KG1 (cell line): ENCODE measurements at regions not wholly inside any gene's neighbourhood (a gene's known extent, or its start where the extent isn't known, plus 50 kb on each side); places are given as distances from the start of the nearest gene placed in this dataset.
"Not testable (repeated sequence)": the region's sequence is repeated elsewhere in the genome, so short reads cannot be mapped to it uniquely, and the experiment has no call there.

ENCODE experiments used
- DNase-seq: peaks from one replicate; lab custom pipeline; 2025; lab: John Stamatoyannopoulos, UW

DNA sequence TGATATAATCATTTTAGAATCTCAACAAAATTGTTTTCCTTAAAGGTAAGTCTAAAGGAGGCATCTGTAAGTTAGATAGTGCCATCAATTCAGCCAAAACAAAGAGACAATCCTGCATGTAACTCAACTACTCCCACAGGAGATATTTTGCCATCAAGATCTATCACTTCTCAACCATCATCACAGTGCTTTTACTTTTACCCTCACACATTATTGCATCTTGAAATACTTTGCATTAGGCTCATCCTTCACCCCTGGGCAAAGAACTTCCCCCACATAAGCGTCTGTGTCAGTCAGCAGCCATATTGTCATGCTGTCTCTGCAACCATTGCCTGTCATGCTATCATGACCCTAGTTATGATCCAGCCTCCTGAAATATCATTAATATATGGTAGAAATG lies 54.9 kb upstream of the NLGN1 start:
- no peak for DNase-seq

DNA sequence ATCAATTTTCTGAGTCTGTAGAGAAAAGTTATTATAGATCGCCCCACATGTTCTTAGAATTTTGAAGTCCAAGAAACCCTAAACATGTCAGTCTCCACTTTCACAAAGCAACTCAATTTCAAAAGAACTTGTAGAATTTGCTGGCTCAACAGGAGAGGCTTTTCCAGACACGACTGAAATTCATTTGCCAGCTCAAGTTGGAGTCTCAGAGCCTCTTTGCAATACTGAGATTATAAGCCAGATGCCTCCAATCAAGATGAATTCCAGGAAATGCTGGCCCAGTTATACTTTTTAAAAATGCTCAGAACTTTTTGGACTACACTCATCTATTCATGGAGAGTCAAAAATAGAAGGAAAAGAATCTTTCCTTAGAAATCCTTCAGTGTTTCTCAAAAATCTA lies 56.9 kb upstream of the NLGN1 start:
- DNase-seq: no peak

DNA sequence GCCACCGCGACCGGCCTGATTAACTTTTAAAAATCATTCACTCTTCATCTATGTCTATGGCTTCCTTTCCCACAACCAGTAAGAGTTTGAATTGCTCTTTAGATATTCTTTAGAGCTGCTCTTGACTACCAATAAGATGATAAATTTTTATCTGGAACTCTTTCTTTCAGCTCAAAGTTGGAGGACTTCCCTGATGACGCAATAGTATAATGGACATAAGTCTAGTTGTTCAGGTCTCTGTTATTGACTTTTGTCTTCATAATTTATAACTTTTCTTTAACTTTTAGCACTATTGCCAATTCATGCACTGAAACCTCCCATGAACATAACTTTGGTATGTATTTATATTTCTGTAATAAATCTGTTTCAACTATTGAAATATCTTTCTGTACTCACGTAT lies 61.3 kb upstream of the NLGN1 start:
- DNase-seq: no peak

DNA sequence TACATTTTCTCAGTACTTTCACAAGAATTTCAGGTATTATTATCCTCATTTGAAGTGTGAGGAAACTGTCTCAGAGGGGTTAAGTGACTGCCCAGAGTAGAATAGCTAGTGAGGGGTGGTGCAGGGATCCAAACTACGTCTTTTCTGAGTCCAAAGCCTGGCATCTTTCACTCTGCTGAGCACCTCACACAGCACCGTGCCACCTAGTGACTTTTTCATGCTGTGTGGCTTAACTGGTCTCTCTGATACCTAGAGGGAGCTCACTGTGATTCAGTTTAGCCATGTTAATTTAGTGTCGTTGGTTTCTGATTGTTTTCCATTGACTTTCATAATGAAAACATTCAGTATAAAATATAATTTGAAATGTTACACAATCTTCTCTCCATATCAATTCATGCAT lies 91.4 kb upstream of the NLGN1 start:
- no peak for DNase-seq

DNA sequence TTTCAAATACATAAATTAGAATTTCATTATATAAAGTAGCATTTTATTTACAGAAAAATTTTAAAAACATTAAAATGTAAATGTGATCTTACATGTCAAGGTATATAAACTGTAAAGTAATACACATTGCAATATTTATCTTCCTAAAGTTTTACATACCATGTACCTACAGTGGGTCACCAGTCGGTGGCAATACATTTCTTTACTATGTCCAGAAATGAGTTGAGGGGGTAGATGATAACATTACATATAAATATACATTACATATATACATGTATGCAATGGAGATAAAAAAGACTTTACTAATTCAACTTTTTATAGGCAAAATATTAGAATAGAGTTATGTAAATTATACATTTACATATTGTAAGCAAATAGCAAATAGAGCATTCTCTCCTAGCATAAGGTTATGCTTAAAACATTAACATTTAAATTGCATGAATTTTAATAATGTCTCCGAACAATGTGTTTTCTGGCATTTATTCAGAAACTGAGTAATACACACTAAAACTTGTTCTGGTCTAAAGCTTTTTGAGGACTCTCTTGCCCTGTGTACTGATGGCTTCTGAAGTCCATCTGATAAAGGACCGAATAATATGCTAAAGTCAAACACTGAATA lies 93.3 kb upstream of the NLGN1 start:
- no peak for DNase-seq

DNA sequence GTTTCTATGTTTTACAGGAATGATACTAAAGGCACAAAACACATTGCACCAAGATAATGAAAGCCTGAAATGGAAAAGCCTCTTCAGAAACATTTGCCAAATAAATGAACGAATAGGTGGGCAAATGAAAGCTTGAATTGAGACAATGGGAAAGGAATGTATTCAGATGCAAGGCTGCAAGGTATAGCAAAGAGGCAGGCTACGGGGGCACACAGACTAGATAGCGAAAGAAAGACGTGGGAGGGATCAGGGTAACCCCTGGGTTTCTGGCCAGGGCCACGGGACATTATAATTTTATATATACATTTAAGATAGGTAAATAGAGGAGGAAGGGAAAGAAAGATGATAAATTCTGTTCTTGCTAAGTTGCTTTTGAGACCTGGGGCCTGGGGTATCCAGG lies 95.9 kb upstream of the NLGN1 start:
- no peak for DNase-seq

DNA sequence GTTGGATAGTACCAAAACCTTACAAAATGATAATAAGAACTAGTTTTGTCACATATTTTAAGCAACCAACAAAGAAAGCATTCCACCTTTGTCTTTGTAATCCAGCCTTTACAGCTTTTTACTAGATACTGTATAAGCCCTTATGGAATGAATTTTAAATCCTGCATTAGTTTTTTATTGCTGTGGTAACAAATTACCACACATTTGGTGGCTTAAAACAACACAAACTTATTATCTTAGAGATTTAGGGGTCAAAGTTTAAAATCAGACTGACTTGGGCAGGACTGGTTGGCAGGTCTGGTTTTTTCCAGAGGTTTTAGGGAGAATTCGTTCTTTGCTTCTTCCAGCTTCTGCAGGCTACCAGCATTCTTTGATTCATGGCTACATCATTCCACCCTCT lies 108.5 kb upstream of the NLGN1 start:
- no peak for DNase-seq

DNA sequence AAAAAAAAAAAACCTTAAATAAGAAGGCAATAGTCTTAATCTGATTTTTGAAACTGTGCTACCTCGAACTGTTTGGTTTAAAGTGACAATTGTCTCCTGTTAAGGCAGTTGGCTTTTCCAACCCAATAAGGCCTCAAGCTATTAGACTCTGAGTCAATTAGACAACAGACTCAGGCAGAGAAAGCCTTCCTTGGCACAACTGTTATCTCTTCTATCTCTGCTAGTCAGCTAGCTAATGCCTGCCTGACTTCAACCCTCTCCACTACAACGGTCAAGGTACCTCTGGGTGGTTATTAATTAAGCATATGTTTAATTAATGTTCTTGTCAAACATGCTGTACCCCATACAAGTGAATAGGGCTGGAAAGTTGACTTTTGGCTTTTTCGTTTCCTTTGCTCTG lies 110.2 kb upstream of the NLGN1 start:
- DNase-seq: no peak

DNA sequence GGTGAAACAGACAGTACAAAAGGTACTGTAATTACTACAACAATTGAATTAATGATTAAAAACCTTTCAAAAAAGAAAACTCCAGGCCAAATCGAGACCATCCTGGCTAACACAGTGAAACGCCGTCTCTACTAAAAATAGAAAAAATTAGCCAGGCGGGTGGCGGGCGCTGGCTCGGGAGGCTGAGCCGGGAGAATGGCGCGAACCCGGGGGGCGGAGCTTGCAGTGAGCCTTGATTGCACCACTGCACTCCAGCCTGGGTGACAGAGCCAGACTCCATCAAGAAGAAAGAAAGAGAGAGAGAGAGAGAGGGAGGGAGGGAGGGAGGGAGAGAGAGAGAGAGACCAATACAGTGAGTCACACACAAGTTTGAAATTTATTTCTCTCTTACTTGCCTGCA lies 111.0 kb upstream of the NLGN1 start:
- not testable (repeated sequence) for DNase-seq

DNA sequence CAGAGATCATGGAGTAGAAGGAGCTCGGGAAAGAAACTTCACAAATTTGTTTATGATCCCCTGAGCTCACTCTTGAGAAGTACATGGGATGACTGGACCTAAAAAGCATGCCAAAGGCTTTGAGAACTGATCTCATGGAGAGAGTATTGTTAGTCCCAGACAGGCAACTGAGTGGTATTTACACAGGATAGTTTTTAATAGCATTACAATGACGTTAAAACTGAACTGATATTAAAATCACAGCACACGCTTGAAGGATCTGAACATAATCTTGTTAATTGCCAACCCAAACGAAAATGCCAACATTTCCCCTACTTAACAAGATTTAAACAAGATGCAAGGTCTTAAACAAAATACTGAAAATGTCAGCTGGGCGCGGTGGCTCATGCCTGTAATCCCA lies 113.2 kb upstream of the NLGN1 start:
- no peak for DNase-seq

DNA sequence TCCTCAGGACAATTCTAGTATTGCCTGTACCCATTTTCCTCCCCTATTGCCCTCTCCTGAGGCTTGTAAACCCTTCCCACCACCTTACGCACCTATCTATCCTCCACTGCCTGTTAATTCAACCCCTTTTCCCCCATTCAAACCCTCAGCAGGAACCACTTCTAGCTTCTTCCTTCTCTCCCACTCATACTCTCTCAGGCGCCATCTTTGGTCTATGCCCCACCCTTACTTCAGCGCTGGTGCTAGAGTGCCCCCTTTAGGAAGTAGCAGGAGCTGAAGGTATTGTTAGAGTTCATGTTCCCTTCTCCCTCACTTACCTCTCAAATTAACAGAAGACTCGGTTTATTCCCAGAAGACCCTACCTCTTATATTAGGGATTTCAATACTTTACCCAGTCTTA lies 121.8 kb upstream of the NLGN1 start:
- DNase-seq: no peak

DNA sequence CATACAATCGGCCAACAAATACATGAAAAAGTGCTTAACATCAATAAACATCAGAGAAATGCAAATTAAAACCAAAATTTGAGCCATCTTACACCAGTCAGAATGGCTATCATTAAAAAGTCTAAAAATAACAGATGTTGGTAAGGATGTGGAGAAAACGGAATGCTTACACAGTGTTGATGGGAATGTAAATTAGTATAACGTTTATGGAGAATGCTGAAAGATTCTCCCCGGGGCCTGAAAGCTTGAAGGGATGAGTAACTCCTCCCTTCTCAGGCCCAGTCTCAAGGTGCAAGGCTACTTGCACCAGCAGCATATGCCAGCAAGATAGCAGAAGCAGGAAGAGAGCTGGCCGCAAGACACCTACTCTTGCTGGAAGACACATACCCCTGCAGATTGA lies 123.7 kb upstream of the NLGN1 start:
- no peak for DNase-seq

DNA sequence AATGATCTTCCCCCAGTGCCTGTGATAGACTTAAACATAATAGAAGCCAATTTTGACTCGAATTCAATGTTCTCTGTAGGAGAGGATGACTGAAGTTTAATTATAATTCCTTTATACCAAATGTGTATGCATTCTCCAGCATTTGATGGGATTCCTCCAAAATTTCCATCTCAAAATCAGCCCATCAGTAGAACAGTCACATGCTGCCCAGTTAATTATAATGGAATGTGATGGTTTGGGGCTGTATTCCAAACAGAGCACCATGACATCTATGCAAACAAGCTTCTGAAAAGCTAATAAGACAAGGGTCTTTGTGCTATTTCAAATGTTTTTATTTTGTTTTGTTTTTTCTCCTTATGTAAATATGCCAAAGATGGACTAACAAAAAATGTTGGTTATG lies 127.7 kb upstream of the SPATA16 start:
- DNase-seq: no peak

DNA sequence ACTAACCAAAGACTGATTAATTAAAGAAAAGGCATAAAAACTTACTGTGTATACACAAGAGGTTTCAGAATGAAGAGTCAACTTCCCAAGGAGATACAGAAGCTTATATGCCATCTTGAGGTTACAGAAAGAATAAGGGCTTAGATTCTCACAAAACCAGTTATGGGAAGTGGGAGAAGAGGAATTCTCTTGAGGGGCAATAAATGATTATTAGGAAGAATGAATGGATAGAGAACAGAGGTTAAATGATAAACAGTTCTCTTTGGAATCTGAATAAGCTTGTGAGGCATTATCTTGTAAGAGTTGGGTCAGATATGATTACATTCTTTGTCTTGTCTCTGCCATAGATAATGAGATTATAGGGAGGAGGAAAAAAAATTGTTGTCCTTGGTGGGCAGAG lies 126.7 kb upstream of the SPATA16 start:
- DNase-seq: no peak

DNA sequence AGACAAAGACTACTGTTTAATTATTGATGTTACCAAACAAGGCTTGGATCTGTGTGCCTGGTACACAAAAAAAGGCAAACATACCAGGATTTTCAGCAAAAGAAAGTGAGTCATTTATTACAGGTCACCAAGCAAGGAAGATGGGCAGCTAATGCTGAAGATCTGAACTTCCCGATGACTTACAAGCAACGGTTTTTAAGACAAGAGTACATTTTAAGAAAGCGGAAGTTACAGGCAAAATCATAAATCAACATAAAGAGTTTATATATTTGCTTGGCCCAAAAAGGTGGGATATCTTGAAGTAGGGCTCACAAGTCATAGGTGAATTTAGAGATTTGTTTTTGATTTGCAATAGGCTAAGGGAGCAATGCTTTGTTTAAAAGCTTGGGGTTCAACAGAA lies 125.4 kb upstream of the SPATA16 start:
- no peak for DNase-seq

DNA sequence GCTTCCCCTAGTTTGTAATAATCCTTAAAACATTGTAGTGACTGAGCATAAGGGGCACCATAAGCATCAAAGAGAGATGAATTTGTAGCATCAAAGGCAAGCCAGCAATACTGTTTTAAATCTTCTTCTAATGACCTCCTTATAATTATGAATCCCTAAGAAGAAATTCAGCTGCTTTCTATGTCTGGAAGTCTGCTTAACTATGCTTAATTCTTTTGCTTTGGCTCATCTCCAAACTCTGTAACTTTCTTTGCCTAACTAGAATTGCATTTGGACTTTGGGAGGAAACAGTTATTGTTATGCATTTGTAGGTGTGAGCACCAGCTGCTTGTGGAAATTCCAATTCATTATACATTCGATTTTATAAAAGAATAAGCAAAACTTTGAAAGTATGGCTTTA lies 117.7 kb upstream of the SPATA16 start:
- no peak for DNase-seq

DNA sequence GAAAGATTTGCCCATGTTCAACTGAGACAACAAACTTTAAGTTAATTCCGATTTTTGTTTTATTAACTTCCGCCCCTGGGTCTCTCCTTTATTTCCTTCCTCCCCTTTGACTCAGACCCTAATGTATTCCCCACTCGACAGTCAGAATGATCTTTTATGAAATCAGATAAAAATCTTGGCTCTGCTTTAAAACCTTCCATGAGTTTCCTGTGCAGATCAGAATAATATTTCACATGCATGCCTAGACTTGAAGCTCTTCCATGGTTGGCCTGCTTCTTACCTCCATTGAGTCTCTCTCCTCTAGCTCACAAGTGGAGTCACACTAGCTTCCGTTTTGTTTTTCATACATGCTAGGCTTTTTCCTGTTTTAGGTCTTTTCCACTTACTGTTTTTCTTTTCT lies 116.8 kb upstream of the SPATA16 start:
- no peak for DNase-seq

DNA sequence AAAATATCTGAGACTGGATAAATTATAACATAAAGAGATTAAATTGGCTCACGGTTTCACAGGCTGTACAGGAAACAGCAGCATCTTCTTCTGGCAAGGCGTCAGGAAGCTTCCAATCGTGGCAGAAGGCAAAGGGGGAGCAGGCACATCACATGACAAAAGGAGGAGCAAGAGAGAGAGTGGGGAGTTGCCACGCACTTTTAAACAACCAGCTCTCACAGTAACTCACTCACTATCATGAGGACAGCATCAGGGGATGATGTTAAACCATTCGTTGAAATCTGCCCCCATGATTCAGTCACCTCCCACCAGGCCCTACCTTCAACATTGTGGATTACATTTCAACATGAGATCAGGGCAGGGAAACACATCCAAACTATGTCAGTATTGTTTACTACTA lies 114.5 kb upstream of the SPATA16 start:
- no peak for DNase-seq

DNA sequence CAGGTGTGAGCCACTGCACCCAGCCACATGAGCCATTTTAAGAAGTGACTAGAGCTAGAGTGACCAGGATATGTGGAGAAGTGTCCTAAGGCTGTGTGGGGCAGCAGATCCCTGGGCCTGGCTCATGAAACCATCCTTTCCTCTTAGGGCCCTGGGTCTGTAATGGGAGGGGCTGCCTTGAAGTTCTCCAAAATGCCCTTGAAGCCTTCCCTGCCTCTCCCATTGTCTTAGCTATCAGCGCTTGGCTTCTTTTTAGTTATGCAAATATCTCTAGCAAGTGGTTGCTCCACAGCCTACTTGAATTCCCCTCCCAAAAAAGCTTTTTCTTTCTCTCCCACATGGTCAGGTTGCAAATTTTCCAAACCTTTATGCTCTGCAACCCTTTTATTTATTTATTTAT lies 112.4 kb upstream of the SPATA16 start:
- no peak for DNase-seq

DNA sequence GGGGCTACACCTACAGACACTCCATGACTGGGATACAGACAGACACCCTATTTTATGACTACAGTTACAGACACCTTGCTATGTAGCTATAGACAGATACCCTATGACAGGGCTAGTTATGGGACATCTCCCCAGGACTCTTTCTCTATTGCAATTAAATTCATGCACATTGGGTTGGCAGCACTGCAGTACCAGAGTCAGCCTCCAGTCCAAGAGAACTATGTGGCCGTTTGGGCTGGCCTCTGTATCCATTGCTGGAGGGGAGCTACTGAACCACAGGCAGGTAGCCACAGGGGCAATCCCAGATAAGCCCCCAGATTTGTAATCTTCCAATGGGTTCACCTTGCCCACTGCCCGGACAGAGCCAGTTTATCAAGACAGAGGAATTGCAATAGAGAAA lies 108.4 kb upstream of the SPATA16 start:
- no peak for DNase-seq

DNA sequence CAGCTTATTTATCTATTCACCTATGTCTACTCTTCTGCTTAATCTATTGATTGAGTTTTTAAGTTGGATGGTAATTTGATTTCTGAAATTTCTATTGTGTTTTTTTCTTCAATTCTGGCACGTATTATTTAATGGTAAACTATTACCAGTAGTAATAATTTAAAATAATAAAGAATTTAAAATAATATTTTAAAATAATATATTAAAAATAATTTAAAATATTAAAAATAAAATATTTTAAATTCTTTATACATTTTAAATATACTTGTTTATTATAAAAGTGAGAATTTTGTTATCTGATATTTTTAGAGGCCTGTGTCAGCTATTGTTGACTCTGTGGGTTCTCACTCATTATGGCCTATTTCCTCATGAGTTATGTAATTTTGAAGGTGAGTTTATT lies 100.7 kb upstream of the SPATA16 start:
- no peak for DNase-seq

DNA sequence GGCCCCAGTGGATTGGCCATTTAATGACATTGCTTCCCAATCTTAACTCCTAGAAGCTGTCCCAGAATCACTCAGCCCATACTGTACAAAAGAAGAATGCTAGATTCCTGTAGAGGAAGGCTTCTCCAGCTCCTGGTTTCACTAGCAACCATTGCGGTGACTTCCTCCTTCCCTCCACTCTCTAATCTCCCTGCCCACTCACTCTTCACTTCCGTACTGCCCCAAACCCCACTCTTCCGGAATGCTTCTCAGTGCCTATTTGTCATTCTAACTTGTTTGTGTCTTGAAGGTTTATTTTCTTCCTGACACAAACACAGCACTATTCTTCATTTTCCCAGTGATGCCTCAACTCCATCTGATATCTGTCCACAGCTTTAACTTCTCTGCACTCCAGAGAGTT lies 97.1 kb upstream of the SPATA16 start:
- peak; percentile 28 for DNase-seq

DNA sequence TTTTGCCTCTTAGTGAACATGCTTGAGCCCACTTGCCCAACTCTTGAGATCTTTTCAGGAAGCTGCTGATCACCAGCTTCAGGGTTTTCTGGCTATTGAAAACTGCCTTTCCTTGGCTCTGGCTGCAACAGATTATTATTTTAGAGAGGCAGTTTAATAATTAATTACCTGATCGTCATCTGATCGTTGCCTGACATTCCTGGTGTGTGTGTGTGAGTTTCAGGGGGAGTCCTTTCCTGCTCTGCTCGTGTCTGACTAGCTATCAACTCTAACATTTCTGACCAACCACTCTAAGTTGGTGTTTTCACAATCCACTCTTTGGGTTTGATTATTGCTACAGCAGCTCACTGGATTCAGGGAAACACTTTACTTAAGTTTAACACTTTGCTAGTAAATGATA lies 84.3 kb upstream of the SPATA16 start:
- DNase-seq: no peak

DNA sequence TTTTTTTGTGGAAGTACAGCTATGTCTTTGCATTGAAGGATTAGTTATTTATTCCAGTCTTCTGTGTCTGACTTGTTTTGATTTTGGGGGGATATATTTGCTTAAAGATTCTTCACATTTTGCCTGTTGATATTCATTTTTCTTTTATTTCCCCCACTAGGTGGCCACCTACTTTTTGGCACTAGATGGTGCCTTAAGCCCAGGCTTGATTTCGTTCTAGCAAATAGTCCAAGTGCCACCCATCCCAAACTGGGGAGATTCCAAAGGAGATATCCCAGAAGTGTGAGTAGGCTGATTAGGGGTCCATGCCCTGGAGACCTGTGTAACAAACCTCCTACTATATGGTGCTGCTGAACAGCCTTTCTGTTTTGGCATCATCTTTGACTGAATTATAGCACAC lies 80.0 kb upstream of the SPATA16 start:
- no peak for DNase-seq

DNA sequence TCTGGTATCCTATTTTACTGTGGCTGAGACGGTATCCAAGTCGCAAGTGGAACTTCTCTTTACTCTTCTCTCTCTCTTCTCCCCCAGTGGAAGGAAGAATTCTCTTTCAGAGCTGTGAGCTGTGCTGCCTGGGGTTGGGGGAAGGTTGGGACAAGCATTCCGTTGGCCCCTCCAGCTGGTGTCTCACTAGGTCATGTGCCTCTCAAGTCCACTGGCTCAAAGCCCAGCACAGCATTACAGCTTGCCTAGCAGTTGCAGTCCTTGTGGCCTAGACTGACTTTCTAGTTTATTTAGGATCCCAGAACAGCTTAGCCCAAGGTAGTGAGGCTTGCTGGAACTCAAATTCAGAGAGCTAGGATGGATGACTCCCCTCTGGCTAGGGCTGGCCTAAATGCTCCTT lies 76.1 kb upstream of the SPATA16 start:
- DNase-seq: no peak
